ENCODE measurements at regions not wholly inside any gene's neighbourhood (a gene's known extent, or its start where the extent isn't known, plus 50 kb on each side); places are given as distances from the start of the nearest gene placed in this dataset.
"Not testable (repeated sequence)": the region's sequence is repeated elsewhere in the genome, so short reads cannot be mapped to it uniquely, and the experiment has no call there.

- no peaks in the 10 kb centered on the region for H3K4me1 ChIP-seq (replicated peaks)
- no peak for DNase-seq (ENCODE audit: low spot score)
- 15% methylated on average over 1 of the region's 1 CpG for WGBS
- H3K9me3 ChIP-seq: no peaks in the 10 kb centered on the region
- TF ChIP-seq CTCF (IDR thresholded peaks at IDR 0.05) (no peak), POLR2AphosphoS5 (IDR thresholded peaks at IDR 0.05) (no peak), POLR2A (IDR thresholded peaks at IDR 0.05) (no peak)
- H3K36me3 ChIP-seq: no peaks in the 10 kb centered on the region
- intact Hi-C loops (cut with DNase I): no loop called here
- no peaks in the 10 kb centered on the region for H3K27me3 ChIP-seq (replicated peaks; ENCODE audit: insufficient read depth)
- no peak overlapping the region for H3K27ac ChIP-seq
- H3K4me3 ChIP-seq: no peak overlapping the region
These were observed 77.8 kb downstream of the VIP start for GRCh38 chr6:152828431-152828830.

- H3K9me3 ChIP-seq; DNase-seq (ENCODE audit: low spot score); H3K4me1 ChIP-seq (replicated peaks); H3K4me3 ChIP-seq; H3K36me3 ChIP-seq; H3K27ac ChIP-seq; intact Hi-C loops (cut with DNase I); H3K27me3 ChIP-seq (replicated peaks; ENCODE audit: insufficient read depth): not testable (repeated sequence)
- 97% methylated on average over 31 of the region's 31 CpGs for WGBS
These were observed 83.8 kb downstream of the VIP start for GRCh38 chr6:152834366-152834765.

- H3K27ac ChIP-seq: no peak overlapping the region
- no peak for DNase-seq (ENCODE audit: low spot score)
- no peaks in the 10 kb centered on the region for H3K4me1 ChIP-seq (replicated peaks)
- TF ChIP-seq CTCF (IDR thresholded peaks at IDR 0.05): no peak
- TF ChIP-seq POLR2A (IDR thresholded peaks at IDR 0.05): no peak
- no peaks in the 10 kb centered on the region for H3K27me3 ChIP-seq (replicated peaks; ENCODE audit: insufficient read depth)
- no peaks in the 10 kb centered on the region for H3K9me3 ChIP-seq
- no peak overlapping the region for H3K4me3 ChIP-seq
- intact Hi-C loops (cut with DNase I): no loop called here
- 20% methylated on average over 1 of the region's 1 CpG for WGBS
- H3K36me3 ChIP-seq: no peaks in the 10 kb centered on the region
These were observed 85.9 kb downstream of the VIP start for GRCh38 chr6:152836523-152836922.

- H3K9me3 ChIP-seq: no peaks in the 10 kb centered on the region
- no peaks in the 10 kb centered on the region for H3K4me1 ChIP-seq (replicated peaks)
- no peaks in the 10 kb centered on the region for H3K36me3 ChIP-seq
- DNase-seq (ENCODE audit: low spot score): no peak
- intact Hi-C loops (cut with DNase I): no loop called here
- H3K27ac ChIP-seq: no peak overlapping the region
- H3K27me3 ChIP-seq (replicated peaks; ENCODE audit: insufficient read depth): no peaks in the 10 kb centered on the region
- no peak for TF ChIP-seq CTCF (IDR thresholded peaks at IDR 0.05)
- no peak for TF ChIP-seq POLR2AphosphoS5 (IDR thresholded peaks at IDR 0.05)
- TF ChIP-seq POLR2A (IDR thresholded peaks at IDR 0.05): no peak
- H3K4me3 ChIP-seq: no peak overlapping the region
These were observed 94.8 kb downstream of the VIP start for GRCh38 chr6:152845421-152845820.

GRCh38 chr6:152846825-152847224 is 96.2 kb downstream of the VIP start:
- Histone ChIP-seq H3K4me3 (no peak overlapping the region), H3K9me3 (no peaks in the 10 kb centered on the region), H3K36me3 (no peaks in the 10 kb centered on the region), H3K27ac (no peak overlapping the region), H3K27me3 (replicated peaks; ENCODE audit: insufficient read depth) (no peaks in the 10 kb centered on the region), H3K4me1 (replicated peaks) (no peaks in the 10 kb centered on the region)
- no peak for DNase-seq (ENCODE audit: low spot score)
- intact Hi-C loops (cut with DNase I): no loop called here
- no peak for TF ChIP-seq POLR2A (IDR thresholded peaks at IDR 0.05)
- TF ChIP-seq CTCF (IDR thresholded peaks at IDR 0.05): no peak
- no peak for TF ChIP-seq POLR2AphosphoS5 (IDR thresholded peaks at IDR 0.05)
- 93% methylated on average over 5 of the region's 5 CpGs for WGBS

- TF ChIP-seq CTCF (IDR thresholded peaks at IDR 0.05): no peak
- no peak for TF ChIP-seq POLR2AphosphoS5 (IDR thresholded peaks at IDR 0.05)
- TF ChIP-seq POLR2A (IDR thresholded peaks at IDR 0.05): no peak
- no peaks in the 10 kb centered on the region for H3K4me1 ChIP-seq (replicated peaks)
These were observed 98.3 kb downstream of the VIP start for GRCh38 chr6:152848919-152849318.

More at GRCh38 chr6:152848919-152849318, 98.3 kb downstream of the VIP start:
- Histone ChIP-seq H3K9me3 (no peaks in the 10 kb centered on the region), H3K36me3 (no peaks in the 10 kb centered on the region), H3K27me3 (replicated peaks; ENCODE audit: insufficient read depth) (no peaks in the 10 kb centered on the region), H3K27ac (no peak overlapping the region), H3K4me3 (no peak overlapping the region)
- intact Hi-C loops (cut with DNase I): no loop called here
- WGBS: 91% methylated on average over 3 of the region's 3 CpGs
- DNase-seq (ENCODE audit: low spot score): no peak
